ENCODE measurements at regions not wholly inside any gene's neighbourhood (a gene's known extent, or its start where the extent isn't known, plus 50 kb on each side); places are given as distances from the start of the nearest gene placed in this dataset.

- TF ChIP-seq CTCF (IDR thresholded peaks at IDR 0.05), result no peak
Measured at GRCh38 chr1:90262791-90263190, 267.9 kb downstream of the ZNF326 start.

GRCh38 chr1:90262286-90262685 is 267.4 kb downstream of the ZNF326 start:
- TF ChIP-seq CTCF (IDR thresholded peaks at IDR 0.05), result no peak

- no peak for TF ChIP-seq CTCF (IDR thresholded peaks at IDR 0.05)
Measured at GRCh38 chr1:90246069-90246468, 251.2 kb downstream of the ZNF326 start.

- no peak for TF ChIP-seq CTCF (IDR thresholded peaks at IDR 0.05)
Measured at GRCh38 chr1:90236493-90236892, 241.6 kb downstream of the ZNF326 start.

- no peak for TF ChIP-seq CTCF (IDR thresholded peaks at IDR 0.05)
Measured at GRCh38 chr1:90223401-90223800, 228.5 kb downstream of the ZNF326 start.

GRCh38 chr1:90220941-90221693 is 226.2 kb downstream of the ZNF326 start:
- TF ChIP-seq CTCF (IDR thresholded peaks at IDR 0.05), result no peak

- no peak for TF ChIP-seq CTCF (IDR thresholded peaks at IDR 0.05)
Measured at GRCh38 chr1:90220496-90220895, 225.6 kb downstream of the ZNF326 start.
